Trophoblast cell (in vitro differentiated cells and primary cell): ENCODE measurements at regions not wholly inside any gene's neighbourhood (a gene's known extent, or its start where the extent isn't known, plus 50 kb on each side); places are given as distances from the start of the nearest gene placed in this dataset.

Experiments
- DNase-seq, 2 donors: peaks; one replicate each; pipeline ENCODE4 v3.0.0-alpha.2; 2016
- H2AFZ ChIP-seq: 2 replicates; pipeline ENCODE4 v1.6.1; 2013; ENCODE audit warnings: low read length, moderate library complexity, mild to moderate bottlenecking; ENCODE audit not compliant: insufficient read depth, poor library complexity
- H2AK5ac ChIP-seq: 2 replicates; pipeline ENCODE4 v1.6.1; 2013; ENCODE audit warnings: mild to moderate bottlenecking, low read length
- H2BK120ac ChIP-seq: 2 replicates; pipeline ENCODE4 v1.6.1; 2013; ENCODE audit warnings: low read length, mild to moderate bottlenecking, moderate library complexity; ENCODE audit not compliant: insufficient read depth, poor library complexity
- H2BK12ac ChIP-seq: 2 replicates; pipeline ENCODE4 v1.6.1; 2013; ENCODE audit warnings: mild to moderate bottlenecking, low read length, moderate library complexity
- H2BK5ac ChIP-seq: 2 replicates; pipeline ENCODE4 v1.6.1; 2013; ENCODE audit warnings: low read length, low read depth, moderate library complexity, mild to moderate bottlenecking; ENCODE audit not compliant: poor library complexity
- H3K14ac ChIP-seq: 2 replicates; pipeline ENCODE4 v1.6.1; 2013; ENCODE audit warnings: mild to moderate bottlenecking, low read length
- H3K18ac ChIP-seq: 2 replicates; pipeline ENCODE4 v1.6.1; 2013; ENCODE audit warnings: mild to moderate bottlenecking, low read length
- H3K23ac ChIP-seq: 2 replicates; pipeline ENCODE4 v1.6.1; 2013; ENCODE audit warnings: low read length
- H3K27ac ChIP-seq: 2 replicates; pipeline ENCODE4 v1.5.1; 2013; ENCODE audit warnings: low read depth, mild to moderate bottlenecking, inconsistent platforms, low read length, moderate library complexity
- H3K27me3 ChIP-seq: 2 replicates; pipeline ENCODE4 v1.6.1; 2013; ENCODE audit warnings: inconsistent platforms, mild to moderate bottlenecking, low read length, moderate library complexity; ENCODE audit not compliant: insufficient read depth
- H3K36me3 ChIP-seq, 2 experiments: 1 replicate in 1 of 2; 2 replicates in 1 of 2; pipeline ENCODE4 v1.6.1; 2013; ENCODE audit warnings: low read length in 2 of 2, mild to moderate bottlenecking in 2 of 2, moderate library complexity in 1 of 2; ENCODE audit not compliant: insufficient read depth in 2 of 2, control insufficient read depth in 1 of 2
- H3K4ac ChIP-seq: 2 replicates; pipeline ENCODE4 v1.6.1; 2013; ENCODE audit warnings: low read depth, mild to moderate bottlenecking, low read length, moderate library complexity
- H3K4me1 ChIP-seq, 2 experiments: 1 replicate in 1 of 2; 2 replicates in 1 of 2; pipeline ENCODE4 v1.6.1; 2013; ENCODE audit warnings: low read length in 2 of 2, mild to moderate bottlenecking in 2 of 2, moderate library complexity in 1 of 2; ENCODE audit not compliant: insufficient read depth in 2 of 2, control insufficient read depth in 1 of 2
- H3K4me2 ChIP-seq: 2 replicates; pipeline ENCODE4 v1.6.1; 2013; ENCODE audit warnings: inconsistent platforms, mild to moderate bottlenecking, low read length, moderate library complexity
- H3K4me3 ChIP-seq: 2 replicates; pipeline ENCODE4 v1.5.1; 2013; ENCODE audit warnings: mild to moderate bottlenecking, low read depth, low read length, inconsistent platforms
- H3K79me1 ChIP-seq: one replicate; pipeline ENCODE4 v1.6.1; 2013; ENCODE audit warnings: low read length
- H3K79me2 ChIP-seq: 2 replicates; pipeline ENCODE4 v1.6.1; 2013; ENCODE audit warnings: low read length, mild to moderate bottlenecking; ENCODE audit not compliant: control insufficient read depth, insufficient read depth, poor library complexity
- H3K9ac ChIP-seq: 2 replicates; pipeline ENCODE4 v1.6.1; 2013; ENCODE audit warnings: mild to moderate bottlenecking, low read length
- H3K9me3 ChIP-seq: 2 replicates; pipeline ENCODE4 v1.6.1; 2013; ENCODE audit warnings: low read depth, mild to moderate bottlenecking, control low read depth, inconsistent platforms, low read length; ENCODE audit not compliant: insufficient read depth
- H4K12ac ChIP-seq: 2 replicates; pipeline ENCODE4 v1.6.1; 2013; ENCODE audit warnings: low read depth, mild to moderate bottlenecking, low read length, moderate library complexity
- H4K8ac ChIP-seq: 2 replicates; pipeline ENCODE4 v1.6.1; 2013; ENCODE audit warnings: low read depth, mild to moderate bottlenecking, low read length, moderate library complexity
- H4K91ac ChIP-seq: one replicate; pipeline ENCODE4 v1.6.1; 2013; ENCODE audit warnings: low read depth, mild to moderate bottlenecking, low read length, moderate library complexity
- WGBS: extraction: QIAGEN DNeasy Blood & Tissue Kit; methylation state at CpG from one replicate; pipeline ENCODE4 v1.1.7; 2013; ENCODE audit warnings: missing lambda C conversion rate; ENCODE audit not compliant: insufficient read length, insufficient coverage; ENCODE audit errors: extremely low coverage; 5-methylcytosine and 5-hydroxymethylcytosine counted together

DNA sequence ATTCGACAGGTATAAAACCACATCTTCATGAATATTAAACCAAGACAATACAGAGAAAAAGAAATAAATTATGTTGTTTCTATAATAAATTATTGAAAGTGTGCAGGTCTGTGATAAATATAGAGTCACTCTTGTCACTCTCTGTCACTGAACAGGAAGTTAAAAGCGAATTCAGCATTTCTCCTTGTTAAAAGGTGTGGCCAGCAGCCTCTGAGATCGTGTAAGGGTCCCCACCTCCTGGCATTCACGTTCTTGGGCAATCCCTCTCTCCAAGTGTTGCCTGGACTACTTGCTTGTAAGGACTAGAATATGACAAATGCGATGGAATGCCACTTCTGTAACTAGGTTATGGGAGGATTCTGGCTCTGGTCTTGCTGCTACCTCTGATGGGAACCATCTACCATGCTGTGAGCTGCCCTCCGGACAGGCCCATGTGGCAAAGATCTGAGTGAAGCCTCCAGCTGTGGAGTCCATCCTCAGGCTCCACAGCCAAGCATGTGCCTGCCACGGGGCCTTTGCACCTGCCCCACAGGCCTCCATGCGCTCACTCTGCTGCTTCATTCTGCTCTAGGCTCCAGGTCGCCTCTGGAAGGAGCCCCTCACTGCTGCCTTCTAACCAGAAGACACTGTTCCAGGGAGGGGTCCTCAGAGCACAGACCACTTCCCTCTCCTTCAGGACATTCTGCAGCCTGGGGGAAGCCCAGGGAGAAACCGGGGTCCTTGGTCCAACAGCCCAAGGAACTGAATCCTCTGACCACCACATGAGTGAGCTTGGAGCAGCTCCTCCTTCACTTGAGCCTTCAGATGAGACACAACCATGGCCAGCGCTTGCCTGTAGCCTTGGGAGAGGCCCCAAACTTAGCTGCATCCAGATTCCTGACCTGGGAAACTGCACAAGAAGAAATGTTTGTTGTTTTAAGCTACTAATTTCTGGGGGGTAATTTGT lies 202.9 kb upstream of the HDAC4 start:
- H2BK120ac ChIP-seq = no peak overlapping the region
- no peak overlapping the region for H2BK5ac ChIP-seq
- peaks cover 4% of the 10 kb centered on the region for H3K9me3 ChIP-seq
- no peak overlapping the region for H4K8ac ChIP-seq
- H3K4me1 ChIP-seq = peaks cover 0 to 3% of the 10 kb centered on the region in 2 experiments
- no peak overlapping the region for H3K9ac ChIP-seq
- H3K18ac ChIP-seq = no peak overlapping the region
- no peak overlapping the region for H3K23ac ChIP-seq
- WGBS = no CpG with 5 or more reads among the region's 11 CpGs
- H3K14ac ChIP-seq = no peak overlapping the region
- H3K4me3 ChIP-seq = no peak overlapping the region
- no peaks in the 10 kb centered on the region for H3K27me3 ChIP-seq
- H3K79me1 ChIP-seq = no peaks in the 10 kb centered on the region
- H3K4me2 ChIP-seq = no peak overlapping the region
- H3K27ac ChIP-seq = no peak overlapping the region
- H2AFZ ChIP-seq = no peak overlapping the region
- DNase-seq = no peak
- no peak overlapping the region for H3K4ac ChIP-seq
- no peak overlapping the region for H4K12ac ChIP-seq
- H2AK5ac ChIP-seq = no peak overlapping the region
- no peak overlapping the region for H4K91ac ChIP-seq
- H2BK12ac ChIP-seq = no peak overlapping the region
- H3K79me2 ChIP-seq = no peaks in the 10 kb centered on the region
- no peaks in the 10 kb centered on the region for H3K36me3 ChIP-seq

DNA sequence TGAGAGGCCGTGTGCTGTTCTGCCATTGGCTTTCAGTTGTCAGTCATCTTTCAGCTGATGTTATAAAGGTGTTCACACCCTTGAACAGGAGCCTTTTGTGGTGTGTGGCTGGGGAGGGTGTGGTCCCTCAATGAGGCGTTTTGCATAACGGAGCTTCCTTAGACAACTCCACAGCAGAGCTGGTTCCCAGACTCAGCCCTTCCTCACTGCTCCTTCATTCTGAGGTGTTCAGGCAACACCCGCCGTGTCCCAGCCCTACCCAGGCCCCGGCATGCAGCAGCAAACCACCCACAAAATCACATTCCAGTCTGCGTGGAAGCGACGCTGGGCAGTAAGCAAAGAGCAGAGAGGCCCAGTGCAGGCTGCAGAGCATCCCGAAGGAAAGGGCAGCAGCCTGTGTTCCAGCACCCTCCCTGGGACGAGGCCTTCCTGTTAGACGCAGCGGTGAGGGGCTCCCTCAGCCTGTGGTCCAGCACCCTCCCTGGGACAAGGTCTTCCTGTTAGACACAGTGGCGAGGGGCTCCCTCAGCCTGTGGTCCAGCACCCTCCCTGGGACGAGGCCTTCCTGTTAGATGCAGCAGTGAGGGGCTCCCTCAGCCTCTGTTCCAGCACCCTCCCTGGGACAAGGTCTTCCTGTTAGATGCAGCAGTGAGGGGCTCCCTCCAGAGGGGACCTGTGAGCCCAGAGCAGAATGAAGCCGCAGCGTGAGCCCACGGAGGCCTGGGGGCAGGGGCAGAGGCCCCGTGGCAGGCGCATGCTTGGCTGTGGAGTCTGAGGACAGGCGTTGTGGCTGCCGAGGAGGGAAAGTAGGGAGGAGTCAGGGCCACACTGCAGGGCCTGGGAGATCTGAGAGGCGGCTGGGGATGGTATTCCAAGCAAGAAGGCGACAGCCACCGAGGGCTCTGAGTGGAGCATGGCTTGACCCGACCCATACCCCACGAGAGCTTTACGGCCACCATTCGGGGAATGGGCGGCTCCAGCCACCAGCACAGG lies 201.8 kb upstream of the HDAC4 start:
- Histone ChIP-seq H2BK12ac (no peak overlapping the region), H3K18ac (no peak overlapping the region), H2AK5ac (no peak overlapping the region), H3K9me3 (peaks cover 6% of the 10 kb centered on the region), H2BK120ac (no peak overlapping the region), H3K79me1 (no peaks in the 10 kb centered on the region), H3K4ac (no peak overlapping the region), H2AFZ (no peak overlapping the region), H3K79me2 (no peaks in the 10 kb centered on the region), H3K4me2 (no peak overlapping the region), H3K27me3 (no peaks in the 10 kb centered on the region), H3K4me1 (peaks cover 0 to 3% of the 10 kb centered on the region in 2 experiments), H4K12ac (no peak overlapping the region), H3K23ac (no peak overlapping the region), H4K91ac (no peak overlapping the region), H3K14ac (no peak overlapping the region), H3K27ac (no peak overlapping the region), H4K8ac (no peak overlapping the region), H3K4me3 (no peak overlapping the region), H2BK5ac (no peak overlapping the region), H3K9ac (no peak overlapping the region), H3K36me3 (no peaks in the 10 kb centered on the region)
- WGBS = no CpG with 5 or more reads among the region's 30 CpGs
- no peak for DNase-seq

DNA sequence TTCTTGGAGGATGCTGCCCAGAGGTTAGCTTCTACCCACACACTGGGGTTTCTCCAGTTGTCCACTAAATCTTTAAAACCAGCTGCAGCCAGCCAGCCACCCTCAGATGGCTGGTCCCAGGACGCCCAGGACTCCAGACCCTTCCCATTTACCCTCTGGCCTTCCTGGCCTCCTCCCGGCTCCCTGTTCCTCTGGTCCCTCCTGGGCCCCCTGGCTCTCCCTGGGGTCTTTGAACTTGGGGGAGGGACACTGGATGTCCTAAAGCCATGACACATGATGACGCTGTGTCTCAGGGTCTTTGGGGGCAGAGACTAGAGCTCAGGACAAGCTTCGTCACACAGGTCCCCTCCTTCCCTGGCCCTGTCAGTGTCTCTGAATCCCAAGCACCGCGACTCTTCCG lies 201.1 kb upstream of the HDAC4 start:
- Histone ChIP-seq H3K4ac (no peak overlapping the region), H2AFZ (no peak overlapping the region), H2AK5ac (no peak overlapping the region), H4K12ac (no peak overlapping the region), H3K18ac (no peak overlapping the region), H3K79me2 (no peaks in the 10 kb centered on the region), H2BK12ac (no peak overlapping the region), H3K9ac (no peak overlapping the region), H3K23ac (no peak overlapping the region), H3K27ac (no peak overlapping the region), H4K8ac (no peak overlapping the region), H3K79me1 (no peaks in the 10 kb centered on the region), H3K4me3 (no peak overlapping the region), H3K9me3 (peaks cover 6% of the 10 kb centered on the region), H4K91ac (no peak overlapping the region), H2BK5ac (no peak overlapping the region), H3K14ac (no peak overlapping the region), H3K27me3 (no peaks in the 10 kb centered on the region), H3K4me1 (peaks cover 0 to 3% of the 10 kb centered on the region in 2 experiments), H3K36me3 (no peaks in the 10 kb centered on the region), H2BK120ac (no peak overlapping the region), H3K4me2 (no peak overlapping the region)
- no CpG with 5 or more reads among the region's 7 CpGs for WGBS
- no peak for DNase-seq

DNA sequence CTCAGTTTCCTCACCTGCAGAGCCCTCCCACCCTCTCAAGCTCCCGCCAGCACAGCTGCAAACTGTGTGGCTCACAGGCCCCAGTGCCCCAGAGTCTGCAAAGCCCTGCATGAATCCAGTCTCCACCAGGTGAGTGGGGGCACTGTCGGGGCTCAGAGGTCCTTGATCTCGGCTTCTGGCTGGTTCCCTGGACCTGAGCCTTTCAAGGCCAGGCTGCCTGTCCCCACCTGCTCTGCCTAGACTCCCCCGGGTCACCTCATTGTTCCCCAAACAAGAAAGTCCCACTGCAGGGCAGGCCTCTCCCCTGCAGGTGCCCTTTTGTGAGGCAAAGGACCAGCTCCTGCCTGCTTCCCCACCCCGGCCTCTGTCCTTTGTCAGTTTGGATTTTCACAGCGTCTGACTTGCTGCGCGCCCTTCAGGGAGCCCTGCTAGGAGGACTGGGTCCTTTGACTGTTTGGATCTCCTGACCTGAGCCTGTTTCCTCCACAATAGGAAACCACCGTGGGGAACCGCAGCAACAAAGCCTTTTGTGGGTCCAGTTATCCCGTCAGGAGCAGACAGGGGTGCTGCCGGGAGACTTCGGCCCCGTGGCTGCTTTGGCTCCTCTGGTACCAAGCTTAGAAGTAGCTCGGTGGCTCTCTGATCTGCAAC lies 200.5 kb upstream of the HDAC4 start:
- H2BK120ac ChIP-seq = no peak overlapping the region
- H2BK5ac ChIP-seq = no peak overlapping the region
- H3K4me3 ChIP-seq = no peak overlapping the region
- no peak for DNase-seq
- H4K12ac ChIP-seq = no peak overlapping the region
- H3K36me3 ChIP-seq = no peaks in the 10 kb centered on the region
- no peaks in the 10 kb centered on the region for H3K79me1 ChIP-seq
- peaks cover 6% of the 10 kb centered on the region for H3K9me3 ChIP-seq
- no peak overlapping the region for H2AK5ac ChIP-seq
- H4K91ac ChIP-seq = no peak overlapping the region
- H3K27ac ChIP-seq = no peak overlapping the region
- no peak overlapping the region for H2AFZ ChIP-seq
- no peak overlapping the region for H3K23ac ChIP-seq
- H3K14ac ChIP-seq = no peak overlapping the region
- H3K18ac ChIP-seq = no peak overlapping the region
- no peaks in the 10 kb centered on the region for H3K79me2 ChIP-seq
- no peak overlapping the region for H4K8ac ChIP-seq
- H3K4me2 ChIP-seq = no peak overlapping the region
- no peaks in the 10 kb centered on the region for H3K27me3 ChIP-seq
- no peak overlapping the region for H2BK12ac ChIP-seq
- no peak overlapping the region for H3K4ac ChIP-seq
- H3K9ac ChIP-seq = no peak overlapping the region
- no CpG with 5 or more reads among the region's 15 CpGs for WGBS
- H3K4me1 ChIP-seq = peaks cover 0 to 3% of the 10 kb centered on the region in 2 experiments
